Osteoblast (primary cell): ENCODE measurements at regions not wholly inside any gene's neighbourhood (a gene's known extent, or its start where the extent isn't known, plus 50 kb on each side); places are given as distances from the start of the nearest gene placed in this dataset.
"Not testable (repeated sequence)": the region's sequence is repeated elsewhere in the genome, so short reads cannot be mapped to it uniquely, and the experiment has no call there.

ENCODE experiments used
- DNase-seq: peaks from one replicate; pipeline ENCODE4 v3.0.0; 2011; ENCODE audit warnings: low spot score, mixed read lengths; ENCODE audit not compliant: insufficient read length; ENCODE audit errors: missing footprints
- H2AFZ ChIP-seq: 2 replicates; pipeline ENCODE4 v1.6.0; 2011; ENCODE audit warnings: mild to moderate bottlenecking, low read length
- H3K27ac ChIP-seq: 2 replicates; pipeline ENCODE4 v1.5.1; 2011; ENCODE audit warnings: mild to moderate bottlenecking, low read depth, low read length, moderate library complexity
- H3K27me3 ChIP-seq: 2 replicates; pipeline ENCODE4 v1.6.0; 2012; ENCODE audit warnings: mild to moderate bottlenecking, control low read depth, inconsistent platforms, low read length, moderate library complexity; ENCODE audit not compliant: insufficient read depth
- H3K36me3 ChIP-seq: 2 replicates; pipeline ENCODE4 v1.5.1; 2011; ENCODE audit warnings: mild to moderate bottlenecking, low read length, control low read depth, moderate library complexity; ENCODE audit not compliant: insufficient read depth
- H3K4me1 ChIP-seq: 2 replicates; pipeline ENCODE4 v1.5.1; 2011; ENCODE audit warnings: mild to moderate bottlenecking, low read length, control low read depth, moderate library complexity; ENCODE audit not compliant: insufficient read depth
- H3K4me2 ChIP-seq: 2 replicates; pipeline ENCODE4 v1.6.0; 2011; ENCODE audit warnings: mild to moderate bottlenecking, low read length; ENCODE audit not compliant: insufficient read depth
- H3K4me3 ChIP-seq: fragments of 200-600 bp; sonication (generic); 3 replicates; pipeline ENCODE4 v1.5.1; 2012; ENCODE audit warnings: mild to moderate bottlenecking, low read length, inconsistent platforms; ENCODE audit not compliant: insufficient read depth
- H3K79me2 ChIP-seq: 2 replicates; pipeline ENCODE4 v1.6.0; 2012; ENCODE audit warnings: mild to moderate bottlenecking, low read length, control low read depth, inconsistent platforms; ENCODE audit not compliant: insufficient read depth
- H3K9me3 ChIP-seq: 2 replicates; pipeline ENCODE4 v1.5.1; 2011; ENCODE audit warnings: low read depth, low read length, control low read depth
- H4K20me1 ChIP-seq: 2 replicates; pipeline ENCODE4 v1.6.0; 2012; ENCODE audit warnings: mild to moderate bottlenecking, low read length, control low read depth; ENCODE audit not compliant: insufficient read depth
- CTCF ChIP-seq: IDR thresholded peaks from 2 replicates; pipeline ENCODE4 v1.5.1; 2011; ENCODE audit warnings: mild to moderate bottlenecking, low read depth, low read length, moderate library complexity; ENCODE audit errors: extremely low read depth

GRCh38 chr6:81002126-81002525 lies 750.4 kb downstream of the TENT5A start:
- H3K4me1 ChIP-seq = peaks cover 3% of the 10 kb centered on the region
- no peak overlapping the region for H2AFZ ChIP-seq
- H4K20me1 ChIP-seq = no peaks in the 10 kb centered on the region
- H3K4me3 ChIP-seq = no peak overlapping the region
- no peaks in the 10 kb centered on the region for H3K27me3 ChIP-seq
- H3K27ac ChIP-seq = no peak overlapping the region
- H3K4me2 ChIP-seq = no peak overlapping the region
- H3K36me3 ChIP-seq = no peaks in the 10 kb centered on the region
- DNase-seq = no peak
- no peak for TF ChIP-seq CTCF
- no peaks in the 10 kb centered on the region for H3K79me2 ChIP-seq
- no peaks in the 10 kb centered on the region for H3K9me3 ChIP-seq

GRCh38 chr6:80991316-80991715 lies 761.2 kb downstream of the TENT5A start:
- H3K27me3 ChIP-seq = no peaks in the 10 kb centered on the region
- TF ChIP-seq CTCF = no peak
- H3K4me1 ChIP-seq = no peaks in the 10 kb centered on the region
- H3K4me3 ChIP-seq = no peak overlapping the region
- no peak overlapping the region for H3K4me2 ChIP-seq
- no peaks in the 10 kb centered on the region for H3K36me3 ChIP-seq
- no peaks in the 10 kb centered on the region for H3K79me2 ChIP-seq
- no peaks in the 10 kb centered on the region for H3K9me3 ChIP-seq
- no peak for DNase-seq
- no peaks in the 10 kb centered on the region for H4K20me1 ChIP-seq
- no peak overlapping the region for H2AFZ ChIP-seq
- no peak overlapping the region for H3K27ac ChIP-seq

- Histone ChIP-seq H3K79me2 (no peaks in the 10 kb centered on the region), H3K4me2 (no peak overlapping the region), H3K36me3 (no peaks in the 10 kb centered on the region), H4K20me1 (no peaks in the 10 kb centered on the region), H3K9me3 (no peaks in the 10 kb centered on the region), H2AFZ (no peak overlapping the region), H3K27me3 (no peaks in the 10 kb centered on the region), H3K4me3 (no peak overlapping the region), H3K27ac (no peak overlapping the region), H3K4me1 (no peaks in the 10 kb centered on the region)
- DNase-seq = no peak
- no peak for TF ChIP-seq CTCF
Observed at GRCh38 chr6:80988892-80989291, 763.6 kb downstream of the TENT5A start.

GRCh38 chr6:80988286-80988685 lies 764.2 kb downstream of the TENT5A start:
- DNase-seq = no peak
- TF ChIP-seq CTCF = no peak

GRCh38 chr6:80981226-80981625 lies 771.3 kb downstream of the TENT5A start:
- not testable (repeated sequence) for H3K27me3 ChIP-seq, H3K9me3 ChIP-seq, H3K4me3 ChIP-seq, H3K4me2 ChIP-seq, H3K27ac ChIP-seq, H3K79me2 ChIP-seq, H2AFZ ChIP-seq, H4K20me1 ChIP-seq, DNase-seq, H3K36me3 ChIP-seq, H3K4me1 ChIP-seq

More at GRCh38 chr6:80988286-80988685, 764.2 kb downstream of the TENT5A start:
- H4K20me1 ChIP-seq = no peaks in the 10 kb centered on the region
- no peak overlapping the region for H3K4me2 ChIP-seq
- no peaks in the 10 kb centered on the region for H3K27me3 ChIP-seq
- H3K4me1 ChIP-seq = no peaks in the 10 kb centered on the region
- H2AFZ ChIP-seq = no peak overlapping the region
- no peaks in the 10 kb centered on the region for H3K9me3 ChIP-seq
- H3K4me3 ChIP-seq = no peak overlapping the region
- no peaks in the 10 kb centered on the region for H3K36me3 ChIP-seq
- no peaks in the 10 kb centered on the region for H3K79me2 ChIP-seq
- H3K27ac ChIP-seq = no peak overlapping the region
